Muscle layer of duodenum (tissue), 2 donors: ENCODE measurements at regions not wholly inside any gene's neighbourhood (a gene's known extent, or its start where the extent isn't known, plus 50 kb on each side); places are given as distances from the start of the nearest gene placed in this dataset.

ENCODE experiments used
- H3K27ac ChIP-seq: one replicate; pipeline ENCODE4 v1.7.0; 2013; ENCODE audit warnings: mild to moderate bottlenecking, low read length
- H3K27me3 ChIP-seq: one replicate; pipeline ENCODE4 v1.7.0; 2013; ENCODE audit warnings: low read depth, mild to moderate bottlenecking, control low read depth, low read length
- H3K36me3 ChIP-seq, 2 donors: one replicate each; pipeline ENCODE4 v1.7.0; 2013; ENCODE audit warnings: low read length in 2 of 2, control low read depth in 1 of 2, mild to moderate bottlenecking in 1 of 2; ENCODE audit not compliant: insufficient read depth in 2 of 2, control insufficient read depth in 1 of 2
- H3K4me1 ChIP-seq, 2 donors: one replicate each; pipeline ENCODE4 v1.7.0; 2013; ENCODE audit warnings: low read length in 2 of 2, mild to moderate bottlenecking in 2 of 2, control low read depth in 1 of 2, moderate library complexity in 1 of 2; ENCODE audit not compliant: insufficient read depth in 2 of 2, control insufficient read depth in 1 of 2
- H3K4me3 ChIP-seq, 2 donors: one replicate each; pipeline ENCODE4 v1.7.0; 2013; ENCODE audit warnings: low read length in 2 of 2, low read depth in 1 of 2, mild to moderate bottlenecking in 1 of 2
- H3K9me3 ChIP-seq, 2 donors: one replicate each; pipeline ENCODE4 v1.7.0; 2013; ENCODE audit warnings: low read length in 2 of 2, control low read depth in 1 of 2, mild to moderate bottlenecking in 1 of 2; ENCODE audit not compliant: control insufficient read depth in 1 of 2
- donor health status: healthy.

DNA sequence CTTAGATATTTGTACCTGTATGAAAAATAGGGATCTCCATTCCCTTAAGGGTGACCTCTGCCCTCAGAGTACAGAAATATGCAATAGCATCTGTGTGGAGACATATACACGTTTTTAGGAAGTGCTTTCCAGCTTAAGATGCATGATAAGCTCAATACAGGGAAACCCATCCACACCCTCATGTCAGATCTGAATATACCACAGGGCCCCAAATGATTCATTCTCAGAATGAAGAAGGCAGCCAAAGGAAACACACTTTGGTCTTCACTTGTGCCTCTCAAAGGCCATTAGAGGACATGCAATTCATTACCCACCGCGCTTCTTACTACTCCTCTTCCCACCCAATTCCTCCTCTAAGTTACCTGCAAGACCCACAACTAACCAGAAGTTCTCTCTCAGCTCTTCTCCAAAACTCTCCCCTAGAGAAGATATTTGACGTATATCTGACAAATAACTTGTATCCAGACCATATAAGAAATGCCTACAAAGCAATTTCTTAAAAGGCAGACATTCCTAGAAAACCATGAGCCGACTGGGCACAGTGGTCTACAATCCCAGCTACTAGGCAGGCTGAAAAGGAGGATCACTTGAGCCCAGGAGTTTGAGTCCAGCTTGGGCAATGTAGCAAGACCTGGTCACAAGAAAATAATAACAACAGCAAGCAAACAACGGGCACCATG is 103.0 kb downstream of the OAT start:
- Histone ChIP-seq H3K9me3 (no peaks in the 10 kb centered on the region), H3K27me3 (no peaks in the 10 kb centered on the region), H3K4me3 (no peak overlapping the region), H3K27ac (no peak overlapping the region), H3K4me1 (no peaks in the 10 kb centered on the region), H3K36me3 (no peaks in the 10 kb centered on the region)

DNA sequence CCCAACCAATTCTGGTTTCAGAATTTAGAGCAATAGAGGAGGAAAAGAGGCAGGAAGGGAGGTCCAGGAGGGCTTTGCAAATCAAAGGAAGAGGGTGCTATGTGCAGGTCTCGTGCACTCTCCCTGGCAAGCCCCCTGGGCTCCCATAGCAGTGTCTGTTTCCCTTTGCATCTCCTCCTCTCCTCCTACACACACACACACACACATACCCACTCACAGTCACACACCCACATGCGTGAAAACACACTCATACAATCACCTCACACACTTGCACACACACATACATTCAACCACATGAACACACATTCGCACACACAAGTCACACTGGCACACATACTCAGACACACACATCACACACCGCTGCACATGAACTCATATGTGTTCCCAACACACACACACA is 105.3 kb downstream of the OAT start:
- Histone ChIP-seq H3K4me3 (no peak overlapping the region), H3K4me1 (no peaks in the 10 kb centered on the region), H3K27ac (no peak overlapping the region), H3K27me3 (no peaks in the 10 kb centered on the region), H3K36me3 (no peaks in the 10 kb centered on the region), H3K9me3 (no peaks in the 10 kb centered on the region)

DNA sequence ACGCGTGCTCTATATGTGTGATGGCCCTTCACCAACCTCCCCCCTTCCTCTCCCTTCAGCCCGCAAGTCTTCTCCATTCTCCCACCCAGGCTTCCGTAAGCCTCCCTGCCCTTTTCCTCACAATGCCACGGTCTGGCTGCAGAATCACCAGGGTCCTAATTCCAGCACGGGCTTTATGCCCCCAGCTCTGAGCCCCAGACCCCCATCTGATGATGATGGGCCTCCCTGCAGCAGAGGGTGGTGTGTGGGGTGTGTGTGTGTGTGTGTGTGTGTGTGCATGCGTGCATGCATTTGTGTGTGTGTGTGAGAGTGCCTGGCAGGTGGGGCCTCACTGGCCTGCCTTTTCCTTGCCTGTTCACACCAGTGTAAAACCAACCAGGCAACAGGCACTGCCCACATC is 109.9 kb downstream of the OAT start:
- Histone ChIP-seq H3K9me3 (no peaks in the 10 kb centered on the region), H3K36me3 (no peaks in the 10 kb centered on the region), H3K4me3 (no peak overlapping the region), H3K27ac (no peak overlapping the region), H3K4me1 (no peaks in the 10 kb centered on the region), H3K27me3 (no peaks in the 10 kb centered on the region)

DNA sequence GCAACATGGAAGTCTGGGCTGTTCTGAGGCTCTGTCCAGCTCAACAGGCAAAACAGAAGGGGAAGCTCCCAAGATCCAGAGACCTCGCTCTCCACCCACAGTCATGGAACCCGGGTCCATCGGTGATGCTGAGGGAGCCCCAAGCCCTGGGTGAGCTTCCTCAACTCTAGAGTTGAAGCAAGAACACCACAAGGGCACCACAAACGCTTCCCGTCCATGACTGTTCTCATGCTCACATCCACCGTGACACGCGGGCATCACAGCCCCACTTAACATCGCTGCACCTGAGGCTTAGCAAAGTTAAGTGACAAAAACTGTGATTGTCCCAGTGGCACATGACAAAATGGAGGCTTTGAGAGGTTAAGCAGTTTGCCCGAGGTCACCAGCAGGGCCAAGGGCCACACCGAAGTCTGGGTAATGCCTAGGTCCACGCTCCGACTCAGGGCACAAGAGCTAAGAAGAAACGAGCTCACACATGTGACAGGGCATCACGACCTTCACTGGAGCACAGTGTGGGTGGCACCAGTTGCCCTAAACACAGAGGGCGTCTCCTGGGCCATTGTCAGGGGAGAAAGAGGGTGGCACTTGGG is 110.6 kb downstream of the OAT start:
- H3K27ac ChIP-seq, result no peak overlapping the region
- no peaks in the 10 kb centered on the region for H3K36me3 ChIP-seq
- H3K4me3 ChIP-seq, result no peak overlapping the region
- no peaks in the 10 kb centered on the region for H3K9me3 ChIP-seq
- H3K4me1 ChIP-seq, result no peaks in the 10 kb centered on the region
- H3K27me3 ChIP-seq, result no peaks in the 10 kb centered on the region

DNA sequence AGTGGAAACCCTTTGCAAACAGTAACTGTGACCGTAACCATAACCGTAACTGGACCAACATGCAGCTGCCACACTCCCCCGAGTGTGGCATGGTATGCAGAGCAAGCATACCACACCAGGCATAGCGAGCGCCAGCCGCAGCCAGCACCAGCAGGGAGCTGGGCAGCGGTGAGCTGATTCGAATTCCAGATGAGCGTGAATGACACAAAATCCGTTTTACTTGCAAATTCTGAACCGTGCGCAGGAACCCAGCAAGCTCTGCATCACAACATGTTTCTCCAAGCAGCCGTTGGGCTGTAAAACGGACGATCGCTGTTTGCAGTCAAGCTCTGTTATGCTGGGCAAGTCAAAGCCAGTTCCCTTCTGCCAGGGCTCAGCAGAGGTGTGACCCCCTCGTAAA is 111.1 kb downstream of the OAT start:
- no peak overlapping the region for H3K27ac ChIP-seq
- no peak overlapping the region for H3K4me3 ChIP-seq
- no peaks in the 10 kb centered on the region for H3K9me3 ChIP-seq
- no peaks in the 10 kb centered on the region for H3K4me1 ChIP-seq
- no peaks in the 10 kb centered on the region for H3K27me3 ChIP-seq
- H3K36me3 ChIP-seq, result no peaks in the 10 kb centered on the region

DNA sequence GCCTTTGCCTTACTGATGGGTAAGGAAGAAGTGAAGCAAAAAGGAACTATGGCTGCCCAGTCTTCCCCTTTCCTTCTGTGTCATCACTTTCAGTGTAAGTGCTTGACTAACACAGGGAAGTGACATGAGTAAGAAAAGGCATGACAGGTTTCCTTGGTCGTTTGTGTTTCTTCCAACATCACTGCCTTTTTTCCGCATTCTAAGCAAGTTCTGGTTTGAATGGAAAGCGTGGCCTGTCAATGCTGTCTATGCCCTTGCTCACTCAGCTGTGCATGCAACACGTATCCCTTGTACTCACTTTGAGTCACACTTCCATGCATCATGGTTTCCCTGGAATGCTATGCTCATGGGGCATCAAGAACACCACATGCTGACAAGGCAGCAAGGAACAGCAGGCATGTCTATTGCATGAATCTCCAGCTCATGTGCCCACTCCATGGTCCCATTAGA is 111.8 kb downstream of the OAT start:
- Histone ChIP-seq H3K36me3 (no peaks in the 10 kb centered on the region), H3K27ac (no peak overlapping the region), H3K4me1 (no peaks in the 10 kb centered on the region), H3K4me3 (no peak overlapping the region), H3K9me3 (no peaks in the 10 kb centered on the region), H3K27me3 (no peaks in the 10 kb centered on the region)

DNA sequence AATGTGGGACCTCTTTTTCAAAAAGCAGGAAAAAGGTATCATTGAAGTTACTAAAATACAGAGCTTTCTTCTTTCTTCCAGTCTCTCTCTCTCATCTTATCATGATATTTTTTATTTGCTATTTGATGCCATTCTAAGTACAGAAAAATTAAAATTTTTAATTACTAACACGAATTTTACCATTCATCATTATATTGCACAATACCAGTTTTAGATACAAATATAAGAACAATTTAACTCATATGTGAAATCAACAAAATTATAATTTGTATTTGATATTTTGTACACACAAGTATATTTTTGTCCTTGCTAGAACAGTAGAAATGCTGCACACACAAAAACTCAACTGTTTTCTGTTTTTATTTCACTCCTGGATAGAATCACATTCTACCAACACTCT is 112.2 kb downstream of the OAT start:
- H3K9me3 ChIP-seq, result no peaks in the 10 kb centered on the region
- no peaks in the 10 kb centered on the region for H3K27me3 ChIP-seq
- no peaks in the 10 kb centered on the region for H3K36me3 ChIP-seq
- H3K4me1 ChIP-seq, result no peaks in the 10 kb centered on the region
- H3K4me3 ChIP-seq, result no peak overlapping the region
- no peak overlapping the region for H3K27ac ChIP-seq

DNA sequence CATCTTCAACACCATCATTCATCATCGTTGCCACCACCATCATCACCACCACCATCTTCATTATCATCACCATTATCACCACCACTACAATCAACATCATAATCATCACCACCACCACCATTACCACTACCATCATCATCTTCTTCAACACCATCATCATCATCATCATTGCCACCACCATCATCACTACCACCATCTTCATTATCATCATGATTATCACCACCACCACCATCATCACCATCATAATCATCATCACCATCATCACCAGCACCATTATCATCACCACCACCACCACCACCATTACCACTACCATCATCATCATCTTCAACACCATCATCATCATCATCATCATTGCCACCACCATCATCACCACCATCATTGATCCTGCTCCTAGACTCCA is 112.7 kb downstream of the OAT start:
- Histone ChIP-seq H3K4me1 (no peaks in the 10 kb centered on the region), H3K4me3 (no peak overlapping the region), H3K36me3 (no peaks in the 10 kb centered on the region), H3K27me3 (no peaks in the 10 kb centered on the region), H3K27ac (no peak overlapping the region), H3K9me3 (no peaks in the 10 kb centered on the region)

DNA sequence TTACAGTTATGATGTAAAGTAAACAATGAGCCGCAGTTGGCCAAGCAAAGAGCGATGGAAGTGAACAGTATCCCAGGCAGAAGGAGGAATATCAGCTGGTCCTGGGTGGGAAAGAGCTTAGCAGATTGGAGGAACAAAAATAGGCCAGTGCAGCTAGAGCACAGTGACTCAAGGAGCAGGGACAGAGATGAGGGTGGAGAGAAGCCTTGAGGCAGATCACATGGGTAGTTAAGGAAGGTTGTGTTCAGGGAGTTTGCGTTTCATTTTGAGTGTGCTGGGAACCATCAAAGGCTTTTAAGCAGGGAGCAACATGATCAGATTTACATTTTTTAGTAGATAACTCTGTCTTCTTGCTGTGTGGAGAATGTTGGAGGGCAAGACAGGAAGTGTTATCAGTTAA is 113.6 kb downstream of the OAT start:
- H3K4me3 ChIP-seq, result no peak overlapping the region
- no peak overlapping the region for H3K27ac ChIP-seq
- H3K27me3 ChIP-seq, result no peaks in the 10 kb centered on the region
- H3K36me3 ChIP-seq, result no peaks in the 10 kb centered on the region
- no peaks in the 10 kb centered on the region for H3K9me3 ChIP-seq
- H3K4me1 ChIP-seq, result no peaks in the 10 kb centered on the region

DNA sequence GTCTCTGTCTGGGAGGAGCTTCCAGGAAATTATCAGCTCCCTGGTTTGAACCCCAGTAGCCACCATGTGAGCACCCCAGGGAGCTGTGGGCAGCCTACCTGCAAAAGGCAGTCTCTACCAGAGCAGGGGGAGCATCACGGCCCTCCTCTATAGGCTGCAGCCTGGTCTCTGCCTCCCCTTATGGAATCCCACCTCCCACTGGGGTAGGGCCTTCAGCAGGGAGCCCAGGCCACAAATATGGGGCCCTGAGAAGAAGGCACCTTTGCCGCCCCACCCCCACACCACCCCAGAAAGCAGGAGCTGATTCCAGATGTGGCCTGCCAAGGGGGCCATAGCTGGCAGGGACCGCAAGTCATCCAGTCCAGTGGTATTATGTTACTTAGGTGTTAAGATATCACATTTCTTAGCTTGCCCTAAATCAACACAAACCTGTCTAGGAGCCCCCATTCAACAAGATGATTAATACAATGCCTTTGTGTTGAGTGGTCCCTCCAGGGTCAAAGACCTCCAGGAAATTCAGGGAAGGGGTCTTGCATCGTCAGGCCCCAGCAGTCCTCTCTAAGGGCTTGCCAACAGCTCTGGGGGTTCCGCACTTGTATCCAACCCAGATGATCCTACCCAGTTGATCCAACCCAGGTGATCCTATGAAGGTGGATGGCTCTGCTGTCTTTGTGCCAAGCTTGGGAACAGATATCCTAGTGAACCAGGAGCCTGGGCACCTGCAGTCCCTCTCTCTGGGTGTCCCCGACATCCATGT is 114.9 kb downstream of the OAT start:
- H3K27me3 ChIP-seq, result no peaks in the 10 kb centered on the region
- H3K27ac ChIP-seq, result no peak overlapping the region
- no peaks in the 10 kb centered on the region for H3K36me3 ChIP-seq
- H3K9me3 ChIP-seq, result no peaks in the 10 kb centered on the region
- H3K4me3 ChIP-seq, result no peak overlapping the region
- H3K4me1 ChIP-seq, result no peaks in the 10 kb centered on the region

DNA sequence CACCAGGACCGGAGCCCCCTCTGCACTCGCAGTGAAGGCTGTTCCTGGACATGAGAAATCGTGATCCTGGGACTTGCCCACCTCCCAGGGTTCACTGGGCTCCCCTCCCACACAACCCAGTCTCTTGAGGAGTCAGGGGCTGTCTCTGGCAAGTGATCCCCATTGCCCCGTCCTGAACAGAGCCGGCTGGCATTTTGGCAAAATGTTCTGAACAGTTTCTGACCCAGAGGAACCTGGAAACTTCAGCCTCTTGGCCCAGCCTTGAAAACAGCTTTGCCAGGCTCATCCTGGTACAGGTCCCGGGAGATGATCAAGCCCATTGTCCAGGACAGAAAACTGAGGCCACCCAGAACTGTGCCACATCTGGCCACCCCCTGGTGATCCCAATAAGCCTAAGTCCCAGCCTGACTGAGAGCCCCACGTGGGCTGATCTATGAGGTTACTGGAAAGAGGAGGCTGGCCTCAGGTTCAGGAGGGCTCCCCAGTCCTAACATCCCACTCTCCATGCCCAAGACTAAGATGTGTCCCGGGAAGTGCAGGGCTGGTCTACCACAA is 115.7 kb downstream of the OAT start:
- H3K4me3 ChIP-seq, result no peak overlapping the region
- no peaks in the 10 kb centered on the region for H3K4me1 ChIP-seq
- H3K36me3 ChIP-seq, result no peaks in the 10 kb centered on the region
- no peaks in the 10 kb centered on the region for H3K27me3 ChIP-seq
- no peak overlapping the region for H3K27ac ChIP-seq
- H3K9me3 ChIP-seq, result no peaks in the 10 kb centered on the region
